ENCODE measurements at regions not wholly inside any gene's neighbourhood (a gene's known extent, or its start where the extent isn't known, plus 50 kb on each side); places are given as distances from the start of the nearest gene placed in this dataset.

- no peak for TF ChIP-seq FOXJ3 (CRISPR knock-in tag; IDR thresholded peaks at IDR 0.05)
- TF ChIP-seq RFX5 (IDR thresholded peaks at IDR 0.05; ENCODE audit: low read length): no peak
- TF ChIP-seq FOSL2 (IDR thresholded peaks at IDR 0.05; ENCODE audit: borderline replicate concordance, low read depth): no peak
- no peak for TF ChIP-seq JUND (IDR thresholded peaks at IDR 0.05)
These were observed 302.6 kb downstream of the CHL1 start (continued) for GRCh38 chr3:499001-499761.

- TF ChIP-seq MAX (IDR thresholded peaks at IDR 0.05; ENCODE audit: low read depth) (no peak), JUND (IDR thresholded peaks at IDR 0.05) (no peak), GATA2 (CRISPR knock-in tag; IDR thresholded peaks at IDR 0.05) (no peak), RXRA (IDR thresholded peaks at IDR 0.05; ENCODE audit: borderline replicate concordance, low read depth) (no peak), RAD21 (IDR thresholded peaks at IDR 0.05; ENCODE audit: low read length) (no peak), NFIC (IDR thresholded peaks at IDR 0.05; ENCODE audit: borderline replicate concordance) (no peak), RFX5 (IDR thresholded peaks at IDR 0.05; ENCODE audit: low read length) (no peak), REST (IDR thresholded peaks at IDR 0.05; ENCODE audit: low read depth, low read length) (no peak), CHD2 (IDR thresholded peaks at IDR 0.05; ENCODE audit: low read length, partially characterized antibody) (no peak)
- TF ChIP-seq, protein P1, sequence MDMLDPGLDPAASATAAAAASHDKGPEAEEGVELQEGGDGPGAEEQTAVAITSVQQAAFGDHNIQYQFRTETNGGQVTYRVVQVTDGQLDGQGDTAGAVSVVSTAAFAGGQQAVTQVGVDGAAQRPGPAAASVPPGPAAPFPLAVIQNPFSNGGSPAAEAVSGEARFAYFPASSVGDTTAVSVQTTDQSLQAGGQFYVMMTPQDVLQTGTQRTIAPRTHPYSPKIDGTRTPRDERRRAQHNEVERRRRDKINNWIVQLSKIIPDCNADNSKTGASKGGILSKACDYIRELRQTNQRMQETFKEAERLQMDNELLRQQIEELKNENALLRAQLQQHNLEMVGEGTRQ (IDR thresholded peaks at IDR 0.05; ENCODE audit: borderline replicate concordance, low read depth, low read length): no peak
- TF ChIP-seq, protein P2, sequence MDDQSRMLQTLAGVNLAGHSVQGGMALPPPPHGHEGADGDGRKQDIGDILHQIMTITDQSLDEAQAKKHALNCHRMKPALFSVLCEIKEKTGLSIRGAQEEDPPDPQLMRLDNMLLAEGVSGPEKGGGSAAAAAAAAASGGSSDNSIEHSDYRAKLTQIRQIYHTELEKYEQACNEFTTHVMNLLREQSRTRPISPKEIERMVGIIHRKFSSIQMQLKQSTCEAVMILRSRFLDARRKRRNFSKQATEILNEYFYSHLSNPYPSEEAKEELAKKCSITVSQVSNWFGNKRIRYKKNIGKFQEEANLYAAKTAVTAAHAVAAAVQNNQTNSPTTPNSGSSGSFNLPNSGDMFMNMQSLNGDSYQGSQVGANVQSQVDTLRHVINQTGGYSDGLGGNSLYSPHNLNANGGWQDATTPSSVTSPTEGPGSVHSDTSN (IDR thresholded peaks at IDR 0.05): no peak
- ChIA-PET CTCF (no interaction called here), POLR2A (no interaction called here)
- H3K9me3 ChIP-seq: no peaks in the 10 kb centered on the region
- WGBS (ENCODE audit: low lambda C conversion rate): 5% methylated on average over 2 of the region's 2 CpGs
- no peaks in the 10 kb centered on the region for H3K9me2 ChIP-seq
- H2AFZ ChIP-seq (ENCODE audit: low read depth): no peak overlapping the region
- H3F3A ChIP-seq (replicated peaks; ENCODE audit: insufficient read depth): no peaks in the 10 kb centered on the region
- DNase-seq: no peak
- no peak overlapping the region for H3K27ac ChIP-seq (ENCODE audit: low read depth in 2 of 2, low read length in 1 of 2)
- H3K36me3 ChIP-seq (replicated peaks in 1 of 2; ENCODE audit: control insufficient read depth in 1 of 2, insufficient read depth in 2 of 2, low read length in 1 of 2): no peaks in the 10 kb centered on the region
- H3K4me3 ChIP-seq (ENCODE audit: low read depth in 2 of 2, low read length in 1 of 2): no peak overlapping the region
- H4K20me1 ChIP-seq (ENCODE audit: insufficient read depth): no peaks in the 10 kb centered on the region
- H3K4me2 ChIP-seq: no peak overlapping the region
- no peaks in the 10 kb centered on the region for H3K79me2 ChIP-seq (ENCODE audit: insufficient read depth)
- H3K27me3 ChIP-seq (ENCODE audit: insufficient read depth): no peaks in the 10 kb centered on the region
- no peaks in the 10 kb centered on the region for H3K4me1 ChIP-seq (ENCODE audit: control insufficient read depth in 1 of 2, insufficient read depth in 2 of 2, low read depth in 1 of 2, low read length in 1 of 2)
- no peak overlapping the region for H3K9ac ChIP-seq
These were observed 305.9 kb downstream of the CHL1 start for GRCh38 chr3:502486-502885.
